K562 (cell line): ENCODE measurements at regions not wholly inside any gene's neighbourhood (a gene's known extent, or its start where the extent isn't known, plus 50 kb on each side); places are given as distances from the start of the nearest gene placed in this dataset.

Experiments
- CBX3 ChIP-seq, 2 experiments: IDR thresholded peaks; 1 replicate in 1 of 2; 2 replicates in 1 of 2; pipeline ENCODE4 v1.6.1; 2012; ENCODE audit warnings: inconsistent platforms in 2 of 2, low read length in 2 of 2, borderline replicate concordance in 1 of 2, control low read depth in 1 of 2
- POLR2B ChIP-seq: fragments of 450-650 bp; IDR thresholded peaks from 2 replicates; pipeline ENCODE4 v1.6.1; 2018; ENCODE audit warnings: low read depth; ENCODE audit not compliant: partially characterized antibody
- TF ChIP-seq, protein P1 (sequence below), 2 experiments: fragments of 450-650 bp; IDR thresholded peaks; 2 replicates each; pipeline ENCODE4 v1.6.1; 2016; ENCODE audit warnings: mild to moderate bottlenecking in 2 of 2, borderline replicate concordance in 1 of 2, low read depth in 1 of 2, moderate library complexity in 1 of 2

DNA sequence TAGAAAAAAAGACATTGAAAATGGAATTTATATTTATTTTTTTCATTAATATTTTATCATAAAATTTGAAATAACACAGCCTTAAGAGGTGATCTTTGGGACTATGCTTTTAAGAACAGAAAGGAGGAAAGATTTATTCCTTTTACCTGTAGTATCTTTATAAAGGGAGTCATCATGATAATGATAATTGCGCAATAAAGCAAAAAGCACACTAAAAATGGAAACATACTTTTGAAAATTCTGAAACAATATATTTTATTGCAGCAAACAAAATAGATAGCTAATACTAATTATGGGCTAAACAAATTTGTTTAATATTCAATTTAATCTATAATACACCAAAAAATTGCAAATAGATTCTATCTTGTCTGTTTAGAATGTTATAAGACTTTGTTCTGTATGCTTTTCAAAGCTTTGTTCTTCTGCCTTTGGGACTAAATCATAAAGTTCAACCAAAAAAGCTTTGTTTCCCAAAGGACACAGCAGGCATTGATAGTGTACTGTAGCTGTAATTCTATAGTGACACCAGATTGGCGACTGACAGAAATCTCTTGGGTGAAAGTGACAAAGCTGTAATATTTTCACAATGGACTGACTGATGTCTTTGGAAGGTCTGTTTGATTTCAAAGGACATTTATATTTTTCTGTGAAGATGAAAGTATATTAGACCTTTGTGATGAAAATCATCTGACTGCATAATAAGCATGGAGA lies 2156.6 kb upstream of the TENM3 start (continued):
- TF ChIP-seq, protein P1, sequence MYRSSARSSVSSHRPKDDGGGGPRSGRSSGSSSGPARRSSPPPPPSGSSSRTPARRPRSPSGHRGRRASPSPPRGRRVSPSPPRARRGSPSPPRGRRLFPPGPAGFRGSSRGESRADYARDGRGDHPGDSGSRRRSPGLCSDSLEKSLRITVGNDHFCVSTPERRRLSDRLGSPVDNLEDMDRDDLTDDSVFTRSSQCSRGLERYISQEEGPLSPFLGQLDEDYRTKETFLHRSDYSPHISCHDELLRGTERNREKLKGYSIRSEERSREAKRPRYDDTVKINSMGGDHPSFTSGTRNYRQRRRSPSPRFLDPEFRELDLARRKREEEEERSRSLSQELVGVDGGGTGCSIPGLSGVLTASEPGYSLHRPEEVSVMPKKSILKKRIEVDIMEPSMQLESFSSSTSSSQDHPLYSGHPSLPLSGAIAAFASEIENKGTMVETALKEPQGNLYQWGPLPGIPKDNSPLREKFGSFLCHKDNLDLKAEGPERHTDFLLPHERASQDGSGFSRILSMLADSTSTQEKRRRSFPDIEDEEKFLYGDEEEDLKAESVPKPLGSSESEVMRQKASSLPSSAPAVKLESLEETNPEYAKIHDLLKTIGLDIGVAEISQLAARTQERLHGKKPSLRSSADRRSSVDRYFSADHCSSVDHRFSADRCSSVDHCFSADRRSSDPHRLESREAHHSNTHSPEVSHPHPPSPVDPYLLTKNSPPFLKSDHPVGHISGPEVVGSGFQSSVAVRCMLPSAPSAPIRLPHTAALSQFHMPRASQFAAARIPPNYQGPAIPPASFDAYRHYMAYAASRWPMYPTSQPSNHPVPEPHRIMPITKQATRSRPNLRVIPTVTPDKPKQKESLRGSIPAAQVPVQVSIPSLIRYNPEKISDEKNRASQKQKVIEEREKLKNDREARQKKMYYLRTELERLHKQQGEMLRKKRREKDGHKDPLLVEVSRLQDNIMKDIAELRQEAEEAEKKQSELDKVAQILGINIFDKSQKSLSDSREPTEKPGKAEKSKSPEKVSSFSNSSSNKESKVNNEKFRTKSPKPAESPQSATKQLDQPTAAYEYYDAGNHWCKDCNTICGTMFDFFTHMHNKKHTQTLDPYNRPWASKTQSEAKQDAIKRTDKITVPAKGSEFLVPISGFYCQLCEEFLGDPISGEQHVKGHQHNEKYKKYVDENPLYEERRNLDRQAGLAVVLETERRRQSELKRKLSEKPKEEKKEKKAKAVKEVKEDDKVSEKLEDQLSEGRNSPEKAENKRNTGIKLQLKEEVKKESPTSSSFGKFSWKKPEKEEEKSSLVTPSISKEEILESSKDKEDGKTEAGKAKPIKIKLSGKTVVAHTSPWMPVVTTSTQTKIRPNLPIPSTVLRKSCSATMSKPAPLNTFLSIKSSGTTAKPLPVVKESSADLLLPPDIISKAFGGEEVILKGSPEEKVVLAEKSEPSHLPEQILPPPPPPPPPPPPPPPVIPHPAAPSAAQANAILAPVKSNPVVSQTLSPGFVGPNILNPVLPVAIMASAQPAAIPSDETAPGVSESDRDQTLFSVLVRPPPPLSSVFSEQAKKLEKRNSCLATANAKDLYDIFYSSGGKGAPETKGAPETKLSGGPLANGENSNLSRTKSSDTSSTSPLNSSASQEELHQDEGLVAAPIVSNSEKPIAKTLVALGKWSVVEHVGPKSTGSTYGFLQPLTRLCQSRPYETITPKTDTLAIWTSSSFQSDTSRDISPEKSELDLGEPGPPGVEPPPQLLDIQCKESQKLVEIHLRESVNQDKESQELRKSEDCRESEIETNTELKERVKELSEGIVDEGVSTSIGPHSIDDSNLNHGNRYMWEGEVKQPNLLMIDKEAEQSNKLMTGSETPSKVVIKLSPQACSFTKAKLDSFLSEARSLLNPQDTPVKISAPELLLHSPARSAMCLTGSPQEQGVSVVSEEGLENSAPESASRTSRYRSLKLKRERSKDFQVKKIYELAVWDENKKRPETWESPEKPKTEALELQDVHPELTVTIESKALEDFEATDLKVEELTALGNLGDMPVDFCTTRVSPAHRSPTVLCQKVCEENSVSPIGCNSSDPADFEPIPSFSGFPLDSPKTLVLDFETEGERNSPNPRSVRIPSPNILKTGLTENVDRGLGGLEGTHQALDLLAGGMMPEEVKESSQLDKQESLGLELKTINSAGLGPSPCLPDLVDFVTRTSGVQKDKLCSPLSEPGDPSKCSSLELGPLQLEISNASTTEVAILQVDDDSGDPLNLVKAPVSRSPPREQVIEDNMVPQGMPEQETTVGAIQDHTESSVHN (IDR thresholded peaks at IDR 0.05; ENCODE audit: borderline replicate concordance in 1 of 2, low read depth in 1 of 2): no peak
- TF ChIP-seq POLR2B: no peak
- no peak for TF ChIP-seq CBX3 (IDR thresholded peaks at IDR 0.05; ENCODE audit: borderline replicate concordance in 1 of 2, low read length in 2 of 2)
